HUES6 (cell line): ENCODE measurements at regions not wholly inside any gene's neighbourhood (a gene's known extent, or its start where the extent isn't known, plus 50 kb on each side); places are given as distances from the start of the nearest gene placed in this dataset.
"Not testable (repeated sequence)": the region's sequence is repeated elsewhere in the genome, so short reads cannot be mapped to it uniquely, and the experiment has no call there.

Experiments
- H3K27ac ChIP-seq: 2 replicates; pipeline ENCODE4 v1.7.0; 2013; ENCODE audit warnings: low read depth, mild to moderate bottlenecking, low read length, inconsistent platforms
- H3K27me3 ChIP-seq: 2 replicates; pipeline ENCODE4 v1.6.1; 2013; ENCODE audit warnings: low read length; ENCODE audit not compliant: control insufficient read depth, insufficient read depth
- H3K36me3 ChIP-seq: 2 replicates; pipeline ENCODE4 v1.6.1; 2013; ENCODE audit warnings: low read length; ENCODE audit not compliant: control insufficient read depth, insufficient read depth
- H3K4me1 ChIP-seq: 2 replicates; pipeline ENCODE4 v1.6.1; 2013; ENCODE audit warnings: low read length; ENCODE audit not compliant: control insufficient read depth, insufficient read depth
- H3K4me3 ChIP-seq: 2 replicates; pipeline ENCODE4 v1.5.1; 2013; ENCODE audit warnings: low read depth, low read length
- H3K9ac ChIP-seq: one replicate; pipeline ENCODE4 v1.6.1; 2013; ENCODE audit warnings: mild to moderate bottlenecking, low read length
- H3K9me3 ChIP-seq: 2 replicates; pipeline ENCODE4 v1.6.1; 2013; ENCODE audit warnings: low read depth, low read length; ENCODE audit not compliant: control insufficient read depth, insufficient read depth

DNA sequence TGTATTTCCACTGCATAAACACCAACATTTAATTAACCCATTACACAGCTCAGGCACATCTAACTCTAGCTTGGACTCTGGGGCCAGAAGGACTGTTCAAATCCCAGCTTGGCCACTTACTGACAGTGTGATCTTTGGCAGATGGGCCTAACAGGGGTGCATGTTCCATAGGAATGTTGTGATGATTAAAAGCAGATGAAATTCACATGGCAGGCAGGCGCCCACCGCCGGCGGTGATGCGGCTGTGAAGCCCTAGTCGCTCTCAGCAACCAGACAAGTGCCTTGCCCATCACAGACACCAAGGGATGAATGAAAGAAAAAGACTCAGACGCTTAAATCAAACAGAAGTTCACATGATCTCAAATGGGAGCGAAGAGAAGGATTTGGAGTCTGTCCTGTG, 84.6 kb upstream of the WSB1 start:
- H3K27me3 ChIP-seq: no peaks in the 10 kb centered on the region
- H3K4me1 ChIP-seq: no peaks in the 10 kb centered on the region
- H3K4me3 ChIP-seq: no peak overlapping the region
- peaks cover 14% of the 10 kb centered on the region; the same call in 1 of the 2 replicates for H3K9me3 ChIP-seq
- H3K36me3 ChIP-seq: no peaks in the 10 kb centered on the region
- H3K9ac ChIP-seq: no peak overlapping the region
- H3K27ac ChIP-seq: no peak overlapping the region

DNA sequence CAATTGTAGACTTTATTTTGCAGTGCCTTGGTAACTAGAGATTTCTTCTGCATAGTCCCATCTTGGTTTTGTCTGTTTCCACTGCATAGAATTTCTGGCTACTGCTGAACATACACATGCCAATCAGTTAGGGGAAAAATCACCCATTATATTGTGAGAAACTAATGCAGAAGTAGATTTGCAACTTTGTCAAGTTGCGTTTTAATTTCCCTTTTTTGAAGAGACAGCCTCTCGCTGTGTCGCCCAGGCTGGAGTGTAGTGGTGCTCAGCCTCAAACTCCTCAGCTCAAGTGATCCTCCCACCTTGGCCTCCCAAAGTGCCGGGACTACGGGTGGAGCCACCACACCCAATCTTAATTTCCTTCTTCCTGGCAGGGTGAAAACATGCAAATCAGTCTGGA, 83.1 kb upstream of the WSB1 start:
- not testable (repeated sequence) for H3K27me3 ChIP-seq

DNA sequence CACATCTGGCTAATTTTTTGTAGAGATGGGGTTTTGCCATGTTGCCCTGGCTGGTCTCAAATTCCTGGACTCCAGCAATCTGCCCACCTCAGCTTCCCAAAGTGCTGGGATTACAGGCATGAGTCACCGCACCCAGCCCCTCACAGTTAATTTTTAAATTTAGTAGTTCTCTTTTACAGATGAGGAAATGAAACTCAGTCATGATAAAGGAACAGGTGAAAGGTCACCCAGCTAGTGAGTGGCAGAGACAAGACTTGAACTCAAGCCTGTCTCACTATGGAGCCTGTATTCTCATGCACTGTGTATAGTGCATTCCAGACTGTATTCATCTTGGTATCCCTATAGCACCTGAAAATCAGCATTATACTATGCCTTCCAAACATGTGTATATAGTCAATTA, 77.1 kb upstream of the WSB1 start:
- H3K4me1 ChIP-seq: no peaks in the 10 kb centered on the region
- no peak overlapping the region for H3K4me3 ChIP-seq
- no peaks in the 10 kb centered on the region for H3K36me3 ChIP-seq
- H3K9me3 ChIP-seq: peaks cover 18% of the 10 kb centered on the region; the same call in 1 of the 2 replicates
- no peak overlapping the region for H3K9ac ChIP-seq
- H3K27me3 ChIP-seq: no peaks in the 10 kb centered on the region
- H3K27ac ChIP-seq: no peak overlapping the region

More for the DNA sequence above, 83.1 kb upstream of the WSB1 start:
- H3K9me3 ChIP-seq: peaks cover 22% of the 10 kb centered on the region; the same call in 1 of the 2 replicates
- H3K27ac ChIP-seq, H3K9ac ChIP-seq, H3K4me3 ChIP-seq, H3K4me1 ChIP-seq, H3K36me3 ChIP-seq: not testable (repeated sequence)

DNA sequence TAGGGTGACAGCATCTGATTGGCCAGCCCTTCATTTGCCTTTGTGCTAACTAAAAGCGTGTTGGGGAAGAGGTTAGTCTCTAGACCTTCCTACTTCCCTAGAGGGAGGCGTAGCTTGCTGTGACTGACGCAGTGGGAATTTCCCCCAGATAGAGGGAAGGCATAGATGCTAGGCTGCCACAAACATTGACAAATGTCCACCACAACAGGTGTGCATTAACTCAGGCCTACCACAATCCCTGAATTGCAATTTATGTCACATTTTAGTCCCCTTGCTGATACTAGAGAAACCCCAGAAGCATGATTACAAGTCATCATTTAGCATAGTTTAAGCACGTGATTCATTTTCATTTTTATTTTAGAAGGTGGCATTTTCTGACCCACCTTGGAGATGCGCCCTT, 76.3 kb upstream of the WSB1 start:
- no peaks in the 10 kb centered on the region for H3K36me3 ChIP-seq
- no peak overlapping the region for H3K27ac ChIP-seq
- H3K27me3 ChIP-seq: no peaks in the 10 kb centered on the region
- H3K9me3 ChIP-seq: peaks cover 23% of the 10 kb centered on the region; the same call in 1 of the 2 replicates
- no peaks in the 10 kb centered on the region for H3K4me1 ChIP-seq
- H3K4me3 ChIP-seq: no peak overlapping the region
- H3K9ac ChIP-seq: no peak overlapping the region

DNA sequence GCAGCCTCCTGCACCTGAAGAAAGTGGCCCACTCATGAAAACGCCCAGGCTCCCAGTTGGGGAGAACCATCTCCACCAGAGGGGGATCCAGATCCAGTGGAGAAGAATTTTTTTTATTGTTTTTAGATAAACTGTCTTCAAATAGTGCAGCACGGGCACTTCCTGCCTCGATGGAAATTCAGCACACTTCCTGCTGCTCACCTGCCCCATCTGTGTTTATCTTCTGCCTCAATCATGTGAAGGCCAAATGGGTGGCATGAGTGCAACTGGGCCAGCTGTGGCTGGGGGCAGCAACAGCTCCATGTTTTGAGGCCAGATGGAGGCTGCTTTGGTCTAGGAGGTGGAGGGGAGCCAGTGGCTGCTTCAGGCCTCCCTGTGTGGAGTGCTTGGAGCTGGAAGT, 75.9 kb upstream of the WSB1 start:
- Histone ChIP-seq H3K9me3 (peaks cover 23% of the 10 kb centered on the region; the same call in 1 of the 2 replicates), H3K9ac (no peak overlapping the region), H3K27ac (no peak overlapping the region), H3K36me3 (no peaks in the 10 kb centered on the region), H3K27me3 (no peaks in the 10 kb centered on the region), H3K4me3 (no peak overlapping the region), H3K4me1 (no peaks in the 10 kb centered on the region)

DNA sequence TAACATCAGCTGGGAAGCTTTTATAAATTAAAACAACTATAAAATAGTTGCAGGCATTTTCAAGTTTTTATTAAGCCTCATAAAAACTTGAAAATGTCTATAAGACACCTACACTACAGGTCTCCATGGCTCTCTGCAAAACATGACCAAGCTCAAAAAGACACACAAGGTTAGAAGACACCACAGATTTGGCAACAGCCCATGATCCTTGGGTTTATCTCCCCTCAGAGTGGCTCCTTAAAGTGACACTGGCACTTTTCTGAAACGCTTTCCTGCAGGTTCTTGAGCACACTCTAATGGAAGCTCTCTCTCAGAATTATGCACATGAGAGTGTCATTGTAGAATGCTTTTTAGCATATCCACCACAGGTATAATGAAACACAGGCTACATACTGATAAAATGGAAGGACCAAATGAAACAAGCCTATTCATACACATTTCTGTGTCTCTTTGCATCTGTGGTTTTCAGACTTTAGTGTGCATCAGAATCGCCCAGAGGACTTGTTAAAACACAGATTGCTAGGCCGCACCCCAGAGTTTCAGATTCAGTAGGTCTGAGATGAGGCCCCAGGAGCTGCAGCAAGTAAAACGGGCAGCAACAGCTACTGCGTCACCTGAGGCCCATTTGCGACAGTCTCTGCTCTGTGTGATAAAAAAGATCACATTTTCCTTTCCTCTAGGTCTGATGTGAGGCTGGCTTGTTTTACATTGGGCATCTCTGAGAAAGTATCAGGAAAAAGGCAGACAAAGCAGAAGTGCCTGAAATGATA, 75.0 kb upstream of the WSB1 start:
- Histone ChIP-seq H3K9ac (no peak overlapping the region), H3K27ac (no peak overlapping the region), H3K4me1 (no peaks in the 10 kb centered on the region), H3K27me3 (no peaks in the 10 kb centered on the region), H3K36me3 (no peaks in the 10 kb centered on the region), H3K9me3 (peaks cover 19% of the 10 kb centered on the region; the same call in 1 of the 2 replicates), H3K4me3 (no peak overlapping the region)

DNA sequence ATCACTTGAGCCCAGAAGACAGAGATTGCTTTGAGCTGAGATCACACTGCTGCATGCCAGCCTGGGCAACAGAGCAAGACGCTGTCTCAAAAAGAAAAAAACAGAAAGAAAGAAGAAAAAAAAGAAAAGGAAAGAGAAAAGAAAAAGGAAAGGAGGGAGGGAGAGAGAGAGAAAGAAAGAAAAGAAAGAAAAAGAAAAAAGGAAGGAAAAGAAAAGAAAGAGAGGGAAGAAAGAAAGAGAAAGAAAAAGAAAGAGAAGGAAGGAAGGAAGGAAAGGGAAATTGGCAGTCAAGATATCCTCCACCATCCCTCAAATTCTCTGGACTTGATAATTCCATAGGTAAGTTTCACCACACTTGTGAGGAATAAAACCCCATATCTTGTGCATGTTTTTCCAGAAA, 71.4 kb upstream of the WSB1 start:
- Histone ChIP-seq H3K4me1 (no peaks in the 10 kb centered on the region), H3K27ac (no peak overlapping the region), H3K4me3 (no peak overlapping the region), H3K36me3 (no peaks in the 10 kb centered on the region), H3K27me3 (no peaks in the 10 kb centered on the region), H3K9me3 (peaks cover 10% of the 10 kb centered on the region; the same call in 1 of the 2 replicates), H3K9ac (no peak overlapping the region)

DNA sequence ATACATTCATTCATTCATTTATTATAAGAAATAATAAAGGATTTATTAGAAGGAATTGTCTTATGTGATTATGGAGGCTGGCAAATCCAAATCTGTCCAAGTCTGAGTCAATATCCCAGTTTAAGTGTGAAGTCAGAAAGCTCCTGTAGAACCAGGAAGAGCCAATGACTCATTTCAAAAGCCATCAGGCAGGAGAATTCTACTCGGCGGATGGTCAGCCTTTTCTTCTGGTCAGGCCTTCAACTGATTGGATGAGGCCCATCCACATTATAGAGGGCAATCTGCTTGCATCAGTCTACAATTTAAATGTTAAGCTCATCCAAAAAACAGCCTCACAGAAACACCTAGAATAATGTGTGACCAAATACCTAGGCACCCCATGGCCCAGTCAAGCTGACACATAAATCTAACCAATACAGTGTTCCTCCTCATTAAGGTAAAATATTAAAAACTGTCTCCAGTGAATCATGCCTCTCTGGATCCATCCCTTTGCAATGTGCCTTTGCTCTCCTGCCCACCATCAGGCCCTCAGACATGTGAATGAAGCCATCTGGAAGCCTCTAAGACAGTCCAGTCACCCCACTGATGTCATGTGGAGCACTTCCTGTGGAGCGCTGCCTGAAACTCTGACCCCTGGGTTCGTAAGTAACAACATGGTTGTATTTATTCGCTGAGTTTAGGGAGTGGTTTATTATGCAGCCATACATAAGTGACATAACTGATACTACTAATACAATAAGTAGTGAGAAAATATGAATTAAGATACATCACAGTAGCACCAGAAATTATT, 69.2 kb upstream of the WSB1 start:
- no peaks in the 10 kb centered on the region for H3K27me3 ChIP-seq
- no peak overlapping the region for H3K9ac ChIP-seq
- no peaks in the 10 kb centered on the region for H3K4me1 ChIP-seq
- H3K36me3 ChIP-seq: no peaks in the 10 kb centered on the region
- H3K27ac ChIP-seq: no peak overlapping the region
- H3K9me3 ChIP-seq: peaks cover 7% of the 10 kb centered on the region; the same call in 1 of the 2 replicates
- H3K4me3 ChIP-seq: no peak overlapping the region

DNA sequence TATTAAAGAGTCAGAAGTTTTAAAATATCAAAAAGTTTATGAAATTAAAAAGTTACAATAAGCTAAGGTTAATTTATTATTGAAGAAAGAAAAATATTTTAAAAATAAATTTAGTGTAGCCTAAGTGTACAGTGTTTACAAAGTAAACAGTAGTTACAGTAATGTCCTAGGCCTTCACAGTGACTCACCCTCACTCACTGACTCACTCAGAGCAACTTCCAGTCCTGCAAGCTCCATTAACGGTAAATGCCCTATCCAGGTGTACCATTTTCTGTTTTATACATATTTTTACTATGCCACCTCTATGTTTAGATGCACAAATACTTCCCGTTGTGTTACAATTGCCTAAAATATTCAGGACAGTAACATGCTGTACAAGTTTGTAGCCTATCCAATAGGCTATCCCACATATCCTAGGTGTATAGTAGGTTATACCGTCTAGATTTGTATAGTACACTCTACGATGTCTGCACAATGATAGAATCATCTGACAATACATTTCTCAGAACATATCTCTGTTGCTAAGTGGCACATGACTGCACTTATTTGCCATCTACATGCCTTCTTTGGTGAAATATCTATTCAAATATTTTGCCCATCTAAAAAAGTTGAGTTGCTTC, 67.2 kb upstream of the WSB1 start:
- Histone ChIP-seq H3K4me3 (no peak overlapping the region), H3K4me1 (no peaks in the 10 kb centered on the region), H3K27ac (no peak overlapping the region), H3K9ac (no peak overlapping the region), H3K36me3 (no peaks in the 10 kb centered on the region), H3K27me3 (no peaks in the 10 kb centered on the region), H3K9me3 (peaks cover 7% of the 10 kb centered on the region; the same call in 1 of the 2 replicates)

DNA sequence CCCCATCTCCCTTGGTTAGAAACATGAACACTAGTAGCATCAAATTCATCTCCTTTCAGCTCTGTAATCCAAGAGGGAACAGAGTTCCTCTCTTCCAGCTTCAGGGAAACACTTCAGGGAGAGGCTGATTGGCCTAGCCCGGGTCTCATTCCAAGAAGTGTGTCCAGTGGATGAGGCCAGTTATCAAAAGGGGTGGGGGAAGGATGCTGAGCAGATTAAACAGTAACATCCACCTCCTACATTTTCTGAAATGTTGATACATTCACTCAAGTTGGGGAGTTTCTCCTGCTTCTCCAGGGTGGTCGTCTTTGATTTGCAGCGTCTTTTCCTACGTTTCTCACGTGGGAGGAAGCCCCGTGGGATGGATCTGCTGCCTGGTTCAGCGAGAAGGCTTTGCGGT, 62.9 kb upstream of the WSB1 start:
- Histone ChIP-seq H3K4me1 (no peaks in the 10 kb centered on the region), H3K9me3 (no peaks in the 10 kb centered on the region; the same call in 1 of the 2 replicates), H3K27me3 (no peaks in the 10 kb centered on the region), H3K4me3 (no peak overlapping the region), H3K36me3 (no peaks in the 10 kb centered on the region), H3K27ac (no peak overlapping the region), H3K9ac (no peak overlapping the region)

DNA sequence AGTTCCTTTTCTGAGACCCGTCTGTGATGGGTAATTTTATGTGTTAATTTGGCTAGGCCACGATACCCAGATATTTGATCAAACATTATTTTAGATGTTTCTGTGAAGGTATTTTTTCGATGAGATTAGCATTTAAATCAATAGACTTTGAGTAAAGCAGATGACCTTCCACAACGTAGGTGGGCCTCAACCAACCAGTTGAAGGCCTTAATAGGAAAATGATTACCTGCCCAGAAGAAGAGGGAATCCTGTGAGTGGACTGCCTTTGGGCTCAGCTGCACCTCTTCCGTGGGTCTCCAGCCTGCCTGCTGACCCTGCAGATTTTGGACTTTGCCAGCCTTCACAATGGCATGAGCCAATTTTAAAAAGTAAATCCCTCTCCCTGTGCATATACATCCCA, 61.6 kb upstream of the WSB1 start:
- H3K27me3 ChIP-seq: no peaks in the 10 kb centered on the region
- H3K4me3 ChIP-seq: no peak overlapping the region
- no peak overlapping the region for H3K9ac ChIP-seq
- no peaks in the 10 kb centered on the region for H3K36me3 ChIP-seq
- no peaks in the 10 kb centered on the region for H3K4me1 ChIP-seq
- H3K27ac ChIP-seq: no peak overlapping the region
- no peaks in the 10 kb centered on the region for H3K9me3 ChIP-seq
